PFSK-1 (cell line): ENCODE measurements at regions not wholly inside any gene's neighbourhood (a gene's known extent, or its start where the extent isn't known, plus 50 kb on each side); places are given as distances from the start of the nearest gene placed in this dataset.

Experiments used
- FOXP2 ChIP-seq: optimal IDR thresholded peaks from 2 replicates; pipeline ENCODE3; 2011; ENCODE audit warnings: borderline replicate concordance, control low read depth, inconsistent platforms; ENCODE audit not compliant: insufficient read depth; ENCODE audit errors: extremely low read length, extremely low read depth
- POLR2AphosphoS5 ChIP-seq: IDR thresholded peaks from 2 replicates; pipeline ENCODE4 v1.6.1; 2012; ENCODE audit warnings: low read depth, mild to moderate bottlenecking, control low read depth, low read length, moderate library complexity
- REST ChIP-seq, 2 experiments: IDR thresholded peaks; 2 replicates each; pipeline versions ENCODE4 v1.6.1 to v1.8.0; 2011 to 2012; ENCODE audit warnings: low read depth in 2 of 2, low read length in 2 of 2, control low read depth in 1 of 2, inconsistent platforms in 1 of 2, mild to moderate bottlenecking in 1 of 2, moderate library complexity in 1 of 2; ENCODE audit not compliant: insufficient read depth in 1 of 2
- SIN3A ChIP-seq: IDR thresholded peaks from 2 replicates; pipeline ENCODE4 v1.6.1; 2012; ENCODE audit warnings: mild to moderate bottlenecking, low read length, moderate library complexity, borderline replicate concordance; ENCODE audit not compliant: insufficient read depth
- TAF1 ChIP-seq: IDR thresholded peaks from 2 replicates; pipeline ENCODE4 v1.6.1; 2012; ENCODE audit warnings: low read length, control low read depth, borderline replicate concordance; ENCODE audit not compliant: insufficient read depth

GRCh38 chr1:39154553-39155421 is 49.7 kb upstream of the MACF1 start:
- TF ChIP-seq POLR2AphosphoS5 (no peak), REST (IDR thresholded peaks at IDR 0.05; ENCODE audit: insufficient read depth in 1 of 2, low read depth in 2 of 2, low read length in 2 of 2) (no peak), TAF1 (no peak), SIN3A (no peak), FOXP2 (no peak)
